ENCODE measurements at regions not wholly inside any gene's neighbourhood (a gene's known extent, or its start where the extent isn't known, plus 50 kb on each side); places are given as distances from the start of the nearest gene placed in this dataset.

GRCh38 chr17:6327007-6327406, 107.9 kb downstream of the AIPL1 start:
- intact Hi-C loops (cut with DNase I) = no loop called here
- no peak for DNase-seq (ENCODE audit: low spot score)

- intact Hi-C loops (cut with DNase I) = no loop called here
- DNase-seq (ENCODE audit: low spot score) = no peak
Measured at GRCh38 chr17:6326483-6326882, 108.4 kb downstream of the AIPL1 start.

DNA sequence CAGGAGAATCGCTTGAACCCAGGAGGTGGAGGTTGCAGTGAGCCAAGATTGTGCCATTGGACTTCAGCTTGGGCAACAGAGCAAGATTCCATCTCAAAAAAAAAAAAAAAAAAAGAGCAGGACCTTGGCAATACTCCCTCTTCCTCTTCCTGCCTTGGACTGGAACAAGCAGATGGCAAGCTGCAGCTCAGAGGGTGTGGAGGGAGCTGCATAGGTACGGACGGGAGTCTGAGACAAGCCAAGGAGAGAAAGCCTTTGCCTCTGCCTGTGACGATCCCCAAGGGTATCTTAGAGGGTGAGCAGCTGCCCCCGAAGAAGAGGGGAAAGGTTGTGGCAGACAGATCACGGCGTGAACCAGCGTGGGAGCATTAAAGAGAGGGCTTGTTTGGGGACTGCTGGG, 109.2 kb downstream of the AIPL1 start:
- intact Hi-C loops (cut with DNase I) = no loop called here
- no peak for DNase-seq (ENCODE audit: low spot score)

- intact Hi-C loops (cut with DNase I) = no loop called here
- no peak for DNase-seq (ENCODE audit: low spot score)
Measured at GRCh38 chr17:6325051-6325450, 109.9 kb downstream of the AIPL1 start.

DNA sequence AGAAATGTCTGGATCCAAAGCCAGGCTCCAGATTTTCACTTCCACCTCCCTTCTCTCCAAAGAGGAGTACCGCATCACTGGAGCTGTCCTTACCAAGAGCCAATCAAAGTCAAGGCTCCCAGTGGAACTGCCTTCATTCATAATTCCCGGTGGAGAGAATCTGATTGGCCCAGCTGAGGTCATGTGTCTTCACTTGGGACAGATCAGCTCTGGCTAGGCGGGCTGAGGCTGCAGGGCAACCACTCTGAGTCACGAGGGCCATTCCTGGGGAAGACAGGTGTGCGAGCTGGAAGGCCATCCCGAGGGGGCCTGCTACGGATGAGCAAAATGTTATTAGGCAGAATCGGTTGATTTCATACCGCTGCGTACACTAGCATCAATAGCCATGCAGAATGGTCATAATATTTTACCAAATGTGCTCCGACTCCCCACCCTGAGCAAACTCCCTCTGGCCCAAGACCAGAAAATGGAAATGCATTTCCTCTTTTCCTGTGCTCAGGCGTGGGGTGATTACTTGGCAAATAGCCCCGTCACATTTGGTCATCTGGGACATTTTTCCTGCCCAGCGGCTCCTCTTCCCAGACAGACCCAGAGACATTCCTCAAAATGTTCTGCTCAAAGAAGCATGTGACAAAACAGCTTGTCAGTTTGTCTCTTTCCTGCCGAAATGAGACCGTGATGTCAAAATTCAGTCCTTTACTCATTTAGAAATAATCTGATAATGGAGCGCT, 111.1 kb downstream of the AIPL1 start:
- no peak for DNase-seq (ENCODE audit: low spot score)
- intact Hi-C loops (cut with DNase I) = no loop called here

DNA sequence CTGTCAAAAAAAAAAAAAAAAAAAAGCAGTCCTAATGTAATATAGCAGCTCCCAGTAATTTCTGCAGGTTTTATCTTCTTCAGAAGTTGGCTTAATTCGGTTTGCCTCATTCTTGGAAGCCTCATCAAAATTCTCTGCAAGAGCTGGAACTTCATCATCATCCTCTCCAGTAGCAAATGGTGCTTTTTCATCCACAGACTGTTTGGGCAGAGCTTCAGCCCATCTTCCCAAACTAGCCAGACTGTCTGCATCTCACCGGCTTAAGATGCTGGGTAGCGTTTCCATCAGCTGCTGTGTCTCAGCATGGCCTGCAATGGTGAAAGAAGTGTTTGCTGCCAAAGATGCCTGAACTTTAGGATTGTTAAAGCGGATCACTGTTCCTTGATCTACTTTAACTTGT, 112.6 kb downstream of the AIPL1 start:
- DNase-seq (ENCODE audit: low spot score) = no peak
- intact Hi-C loops (cut with DNase I) = no loop called here

GRCh38 chr17:6314311-6314710, 120.6 kb downstream of the AIPL1 start:
- intact Hi-C loops (cut with DNase I) = no loop called here
- no peak for DNase-seq (ENCODE audit: low spot score)

DNA sequence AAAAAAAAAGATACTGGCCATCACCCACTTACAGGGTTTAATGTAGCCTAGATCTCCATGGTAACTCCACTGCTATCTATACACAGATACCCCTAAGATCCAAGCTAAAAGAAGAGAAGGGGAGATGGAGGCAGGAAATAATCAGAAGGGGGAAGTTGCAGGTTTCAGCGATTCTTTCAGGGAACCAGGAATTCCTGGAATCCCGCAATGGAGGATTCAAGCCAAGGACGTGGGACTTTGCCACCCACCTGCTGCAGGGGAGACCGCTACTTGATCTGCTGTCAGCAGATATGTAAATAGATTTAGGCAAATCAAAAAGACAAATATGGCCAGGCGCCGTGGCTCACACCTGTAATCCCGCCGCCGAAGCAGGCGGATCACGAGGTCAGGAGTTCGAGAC, 121.1 kb downstream of the AIPL1 start:
- intact Hi-C loops (cut with DNase I) = no loop called here
- DNase-seq (ENCODE audit: low spot score) = no peak

DNA sequence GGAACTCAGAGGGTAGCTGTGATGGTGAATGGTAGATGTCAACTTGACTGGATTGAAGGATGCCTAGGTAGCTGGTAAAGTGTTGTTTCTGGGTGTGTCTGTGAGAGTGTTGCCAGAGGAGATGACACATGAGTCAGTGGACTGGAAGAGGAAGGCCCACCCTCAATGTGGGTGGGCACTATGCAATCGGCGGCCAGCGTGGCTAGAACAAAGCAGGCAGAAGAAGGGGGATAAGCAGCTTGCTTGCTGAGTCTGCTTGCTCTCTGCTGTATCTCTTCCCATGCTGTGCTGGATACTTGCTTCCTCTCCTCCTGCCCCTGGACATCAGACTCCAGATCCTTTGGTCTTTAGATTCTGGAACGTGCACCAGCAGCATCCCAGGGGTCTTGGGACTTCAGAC, 128.1 kb downstream of the AIPL1 start:
- intact Hi-C loops (cut with DNase I) = no loop called here
- DNase-seq (ENCODE audit: low spot score) = no peak

DNA sequence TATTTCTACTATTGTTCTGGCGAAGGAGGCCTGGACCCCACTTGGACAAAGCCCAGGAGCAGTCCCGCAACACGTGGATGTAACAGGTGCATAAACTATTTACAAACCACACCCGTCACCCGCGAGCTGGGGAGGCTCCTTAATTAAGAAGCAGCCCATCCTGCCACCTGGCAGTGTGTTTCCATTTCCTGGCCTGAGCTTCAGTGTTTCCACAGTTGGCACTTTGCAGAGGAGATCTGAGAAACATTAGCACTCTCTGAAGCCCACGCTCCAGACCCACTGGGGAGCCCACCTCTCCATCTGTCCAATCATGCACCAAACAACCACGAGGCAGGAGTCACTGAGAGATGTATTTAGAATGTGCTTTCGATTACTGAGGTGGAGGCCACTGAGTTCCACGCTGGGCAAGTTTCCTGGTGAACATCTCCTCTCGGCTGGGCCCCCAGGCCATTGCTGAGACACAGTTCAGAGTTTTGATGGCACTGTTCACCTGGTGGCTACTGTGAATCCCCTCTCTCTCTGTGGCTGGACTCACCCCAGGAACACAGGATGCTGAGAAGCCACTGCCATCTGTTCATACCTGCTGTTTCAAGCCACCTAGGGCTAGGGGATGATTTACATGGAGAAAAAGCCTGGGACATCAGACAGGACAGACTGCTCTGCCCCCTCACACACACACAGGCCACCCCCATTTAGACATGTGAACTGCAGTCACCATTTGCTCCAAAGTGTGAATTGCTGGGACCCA, 129.1 kb downstream of the AIPL1 start:
- intact Hi-C loops (cut with DNase I) = no loop called here
- no peak for DNase-seq (ENCODE audit: low spot score)

- intact Hi-C loops (cut with DNase I) = no loop called here
- no peak for DNase-seq (ENCODE audit: low spot score)
Measured at GRCh38 chr17:6304894-6305612, 129.9 kb downstream of the AIPL1 start.

DNA sequence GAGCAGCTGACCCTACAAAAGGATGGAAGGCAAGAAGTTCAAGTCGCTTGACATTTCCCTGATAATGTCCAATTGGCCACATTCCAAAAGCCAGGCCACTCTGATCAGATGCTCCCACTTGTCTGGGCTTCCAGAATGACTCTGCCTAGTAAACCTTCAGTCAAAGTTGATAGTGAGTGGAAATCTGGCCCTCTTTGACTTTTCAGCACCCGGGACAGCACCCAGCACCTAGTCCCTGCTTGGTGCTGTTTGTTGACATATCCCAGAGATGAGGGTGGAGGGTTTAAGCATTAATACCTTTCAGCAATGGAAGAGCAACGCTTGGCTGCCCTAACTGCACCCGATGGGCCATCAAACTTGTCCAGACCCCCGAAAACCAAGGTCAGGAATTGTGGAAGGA, 131.3 kb downstream of the AIPL1 start:
- DNase-seq (ENCODE audit: low spot score) = no peak
- intact Hi-C loops (cut with DNase I) = no loop called here

DNA sequence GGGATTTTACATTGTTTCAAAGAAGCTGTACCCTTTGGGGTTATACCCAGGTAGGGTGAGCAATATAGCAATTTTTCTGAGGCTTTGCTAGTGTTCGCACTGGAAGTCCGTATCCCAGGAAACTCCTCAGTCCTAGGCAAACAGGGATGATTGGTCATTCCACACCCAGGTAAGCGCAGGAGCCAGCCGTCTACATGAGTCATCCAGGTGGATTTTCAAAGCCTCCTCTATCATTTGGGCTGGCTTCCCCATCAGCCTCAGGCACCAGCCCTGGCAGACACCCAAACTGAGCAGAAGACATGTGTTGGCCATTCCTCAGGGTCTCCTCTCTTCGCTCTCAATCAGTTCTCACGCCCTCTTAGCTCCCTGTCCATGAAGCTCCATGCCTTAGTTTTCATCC, 135.6 kb downstream of the AIPL1 start:
- intact Hi-C loops (cut with DNase I) = no loop called here
- DNase-seq (ENCODE audit: low spot score) = no peak

DNA sequence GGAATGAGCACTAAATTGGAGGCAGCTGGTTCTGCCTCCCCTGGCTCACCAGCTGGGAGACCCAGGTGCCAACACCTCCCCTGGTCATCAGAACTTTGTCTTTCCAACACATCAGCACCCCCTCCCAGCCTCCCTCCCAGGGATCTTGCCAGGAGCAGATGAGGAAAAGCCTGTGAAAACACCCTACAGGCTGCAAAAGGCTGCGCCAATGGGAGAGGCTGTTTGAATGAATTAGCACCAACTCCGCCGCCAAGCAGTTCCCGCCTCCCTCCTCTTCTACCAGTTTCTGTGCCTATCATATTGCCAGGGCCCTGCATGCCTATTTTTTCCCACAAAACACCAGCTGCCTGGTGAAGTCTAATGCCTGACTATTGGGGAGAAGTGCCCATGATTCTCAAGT, 137.0 kb downstream of the AIPL1 start:
- intact Hi-C loops (cut with DNase I) = no loop called here
- DNase-seq (ENCODE audit: low spot score) = no peak

- intact Hi-C loops (cut with DNase I) = no loop called here
- DNase-seq (ENCODE audit: low spot score) = no peak
Measured at GRCh38 chr17:6297119-6297518, 137.8 kb downstream of the AIPL1 start.

DNA sequence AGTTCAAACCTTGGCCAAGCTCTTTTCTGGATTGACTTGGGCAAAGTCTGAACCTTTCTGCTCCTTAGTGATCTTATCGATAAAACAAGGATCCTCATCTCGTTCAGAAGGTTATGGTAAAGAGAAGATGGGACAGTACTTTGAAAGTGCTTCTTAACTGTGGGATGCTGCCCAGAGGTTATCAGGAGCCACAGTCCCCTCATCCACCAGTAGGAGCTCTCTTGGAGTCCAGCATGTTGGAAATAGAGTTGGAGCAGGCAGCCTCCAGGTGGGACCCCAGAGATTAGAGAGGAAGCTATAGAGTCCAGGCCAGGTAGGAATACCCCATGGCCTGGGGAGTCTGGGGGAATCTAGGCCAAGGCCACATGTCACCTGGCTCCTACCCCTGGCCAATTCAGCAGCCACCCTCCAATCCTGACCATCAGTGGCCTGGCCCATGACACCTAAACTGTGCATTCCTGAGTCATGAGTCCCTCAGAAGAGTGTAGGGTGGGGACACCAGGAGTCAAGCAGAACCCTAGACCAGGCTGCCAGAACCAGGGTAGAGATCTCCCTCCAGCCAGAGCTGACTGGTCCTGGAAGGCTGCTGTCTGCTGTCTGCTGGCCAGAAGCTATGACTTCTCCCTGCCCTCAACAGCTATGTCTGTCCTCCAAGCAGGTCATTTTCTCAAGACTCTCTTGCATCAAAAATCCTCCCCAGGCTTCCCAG, 144.3 kb downstream of the AIPL1 start:
- intact Hi-C loops (cut with DNase I) = no loop called here
- no peak for DNase-seq (ENCODE audit: low spot score)

DNA sequence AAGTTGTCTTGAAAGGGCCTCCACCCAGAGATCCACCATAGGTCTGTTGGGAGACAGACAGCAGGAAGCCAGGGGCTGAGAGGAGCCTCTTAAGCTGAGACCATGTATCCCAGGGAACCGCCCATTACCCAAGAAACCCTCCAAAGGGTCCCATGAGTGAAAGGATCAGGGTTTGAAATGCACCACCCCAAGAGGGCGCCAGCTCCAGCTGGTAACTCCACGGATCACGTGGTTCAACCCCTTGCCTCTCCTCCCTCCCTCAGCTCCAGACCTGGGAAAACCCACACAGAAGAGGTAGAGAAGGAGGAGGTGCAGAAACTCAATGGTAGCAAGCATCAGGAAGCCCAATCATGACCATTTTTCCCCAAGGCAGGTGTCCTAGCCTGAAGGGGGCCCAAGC, 148.7 kb downstream of the AIPL1 start:
- intact Hi-C loops (cut with DNase I) = no loop called here
- DNase-seq (ENCODE audit: low spot score) = no peak

DNA sequence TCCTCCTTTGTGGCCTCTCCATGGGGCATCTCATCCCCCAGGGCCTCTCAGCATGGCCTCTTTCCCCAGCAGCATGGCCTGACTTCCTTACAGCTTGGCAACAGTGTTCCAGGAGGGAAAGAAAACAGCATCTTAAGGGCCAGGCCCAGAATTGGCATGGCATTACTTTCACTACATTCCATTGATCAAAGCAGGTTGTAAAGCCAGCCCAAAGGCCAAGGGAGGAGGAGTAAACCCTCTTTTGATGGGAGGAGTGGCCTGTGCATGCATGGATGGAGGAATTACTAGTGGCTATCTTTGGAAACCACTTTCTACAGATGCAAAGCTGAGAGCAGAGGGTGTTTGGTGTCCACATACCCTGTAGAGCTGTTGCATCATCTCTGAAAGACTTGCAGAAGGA, 149.4 kb downstream of the AIPL1 start:
- intact Hi-C loops (cut with DNase I) = no loop called here
- DNase-seq (ENCODE audit: low spot score) = no peak

DNA sequence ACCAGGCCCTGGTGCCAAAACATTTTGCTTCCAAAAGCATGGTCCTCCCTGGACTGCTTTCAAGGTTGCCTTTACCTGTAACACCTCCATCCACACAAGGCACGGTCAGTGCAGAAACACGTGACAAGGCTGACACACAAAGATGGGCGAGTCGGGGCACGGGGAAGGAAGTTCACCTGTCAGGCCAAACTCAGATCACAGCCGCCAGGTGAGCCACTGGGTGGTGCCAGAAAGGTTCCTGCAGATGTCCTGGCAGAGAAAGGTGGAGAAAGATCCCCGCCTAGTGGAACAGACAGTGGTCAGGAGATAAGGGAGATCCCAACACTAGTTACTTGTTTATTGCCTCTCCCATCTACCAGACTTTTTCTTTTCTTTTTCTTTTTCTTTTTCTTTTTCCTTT, 155.3 kb downstream of the AIPL1 start:
- no peak for DNase-seq (ENCODE audit: low spot score)
- intact Hi-C loops (cut with DNase I) = no loop called here

GRCh38 chr17:6278376-6278775, 156.5 kb downstream of the AIPL1 start:
- intact Hi-C loops (cut with DNase I) = no loop called here
- no peak for DNase-seq (ENCODE audit: low spot score)

All from posterior vena cava (tissue), 2 donors.